ENCODE measurements at regions not wholly inside any gene's neighbourhood (a gene's known extent, or its start where the extent isn't known, plus 50 kb on each side); places are given as distances from the start of the nearest gene placed in this dataset.

GRCh38 chr5:125712397-125712796 lies 710.8 kb upstream of the GRAMD2B start:
- TF ChIP-seq POLR2A (IDR thresholded peaks at IDR 0.05): no peak
- TF ChIP-seq CTCF (IDR thresholded peaks at IDR 0.05): no peak
